Nephron (organoid): ENCODE measurements at regions not wholly inside any gene's neighbourhood (a gene's known extent, or its start where the extent isn't known, plus 50 kb on each side); places are given as distances from the start of the nearest gene placed in this dataset.

Experiments
- H3K27ac Mint-ChIP-seq, 3 experiments: 2 replicates each; pipeline ENCODE4 v1.8.0; 2020; ENCODE audit warnings: mixed read lengths in 3 of 3, mild to moderate bottlenecking in 2 of 3, moderate library complexity in 1 of 3
- H3K27me3 Mint-ChIP-seq: 2 replicates; pipeline ENCODE4 v1.8.0; 2021; ENCODE audit warnings: low read depth, mild to moderate bottlenecking, moderate library complexity, mixed read lengths
- H3K36me3 Mint-ChIP-seq: 2 replicates; pipeline ENCODE4 v1.8.0; 2020; ENCODE audit warnings: low read depth, mixed read lengths
- H3K4me1 Mint-ChIP-seq: 2 replicates; pipeline ENCODE4 v1.8.0; 2020; ENCODE audit warnings: mixed read lengths
- H3K4me3 Mint-ChIP-seq, 3 experiments: 2 replicates each; pipeline ENCODE4 v1.8.0; 2020; ENCODE audit warnings: mild to moderate bottlenecking in 3 of 3, mixed read lengths in 3 of 3, moderate library complexity in 2 of 3
- H3K9me3 Mint-ChIP-seq: 2 replicates; pipeline ENCODE4 v1.8.0; 2020; ENCODE audit warnings: mixed read lengths
- TF ChIP-seq, protein P1 (sequence below), 3 experiments: fragments of 200-600 bp; sonication (generic); IDR thresholded peaks; one replicate each; pipeline ENCODE4 v1.5.0; 2021; ENCODE audit warnings: antibody characterized with exemption in 3 of 3; ENCODE audit not compliant: unreplicated experiment in 3 of 3

DNA sequence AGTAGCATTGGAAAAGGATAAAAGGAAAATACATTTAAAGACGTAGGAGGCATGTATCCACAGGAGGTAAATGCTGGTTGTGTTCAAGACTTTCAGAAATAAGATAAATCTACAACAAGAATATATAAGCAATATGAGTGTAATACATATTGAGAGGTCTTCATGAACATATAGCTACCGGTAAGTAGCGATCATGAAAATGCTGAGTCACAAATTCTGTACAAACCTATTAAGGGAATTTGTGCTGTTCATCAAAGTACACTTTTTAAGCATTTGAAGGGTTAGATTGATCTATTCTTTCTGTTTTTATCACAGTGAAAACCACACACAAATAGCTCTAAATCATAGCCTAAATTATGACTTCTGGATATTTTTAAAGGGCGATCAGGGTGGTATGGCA, 173.1 kb upstream of the NYAP2 start:
- Mint-ChIP-seq H3K4me3 (no peak overlapping the region), H3K27me3 (no peaks in the 10 kb centered on the region), H3K4me1 (no peaks in the 10 kb centered on the region), H3K27ac (no peak overlapping the region), H3K36me3 (no peaks in the 10 kb centered on the region), H3K9me3 (no peaks in the 10 kb centered on the region)
- TF ChIP-seq, protein P1, sequence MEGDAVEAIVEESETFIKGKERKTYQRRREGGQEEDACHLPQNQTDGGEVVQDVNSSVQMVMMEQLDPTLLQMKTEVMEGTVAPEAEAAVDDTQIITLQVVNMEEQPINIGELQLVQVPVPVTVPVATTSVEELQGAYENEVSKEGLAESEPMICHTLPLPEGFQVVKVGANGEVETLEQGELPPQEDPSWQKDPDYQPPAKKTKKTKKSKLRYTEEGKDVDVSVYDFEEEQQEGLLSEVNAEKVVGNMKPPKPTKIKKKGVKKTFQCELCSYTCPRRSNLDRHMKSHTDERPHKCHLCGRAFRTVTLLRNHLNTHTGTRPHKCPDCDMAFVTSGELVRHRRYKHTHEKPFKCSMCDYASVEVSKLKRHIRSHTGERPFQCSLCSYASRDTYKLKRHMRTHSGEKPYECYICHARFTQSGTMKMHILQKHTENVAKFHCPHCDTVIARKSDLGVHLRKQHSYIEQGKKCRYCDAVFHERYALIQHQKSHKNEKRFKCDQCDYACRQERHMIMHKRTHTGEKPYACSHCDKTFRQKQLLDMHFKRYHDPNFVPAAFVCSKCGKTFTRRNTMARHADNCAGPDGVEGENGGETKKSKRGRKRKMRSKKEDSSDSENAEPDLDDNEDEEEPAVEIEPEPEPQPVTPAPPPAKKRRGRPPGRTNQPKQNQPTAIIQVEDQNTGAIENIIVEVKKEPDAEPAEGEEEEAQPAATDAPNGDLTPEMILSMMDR (IDR thresholded peaks at IDR 0.05; ENCODE audit: unreplicated experiment in 3 of 3) = no peak

DNA sequence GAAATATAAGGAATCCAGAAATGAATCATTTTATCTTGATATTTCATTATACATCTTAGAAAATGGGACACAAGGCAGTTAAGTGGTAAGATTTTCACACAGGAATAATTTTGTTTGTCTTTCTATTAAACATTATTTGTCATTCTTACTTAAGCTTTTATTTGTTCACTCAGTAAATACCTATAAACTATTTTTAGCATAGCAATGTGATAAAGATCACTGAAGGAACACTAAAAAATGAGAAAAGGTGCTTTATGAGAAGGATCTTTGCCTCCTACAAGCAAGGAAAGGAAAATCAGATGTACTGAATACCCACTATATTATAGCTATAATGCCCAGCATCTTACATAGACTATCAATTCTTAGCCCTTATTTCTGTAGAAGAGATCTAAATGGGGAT, 176.2 kb upstream of the NYAP2 start:
- H3K4me1 Mint-ChIP-seq = no peaks in the 10 kb centered on the region
- no peak overlapping the region for H3K27ac Mint-ChIP-seq
- no peaks in the 10 kb centered on the region for H3K36me3 Mint-ChIP-seq
- no peaks in the 10 kb centered on the region for H3K9me3 Mint-ChIP-seq
- H3K4me3 Mint-ChIP-seq = no peak overlapping the region
- H3K27me3 Mint-ChIP-seq = no peaks in the 10 kb centered on the region
- TF ChIP-seq, protein P1 (IDR thresholded peaks at IDR 0.05; ENCODE audit: unreplicated experiment in 3 of 3) = no peak

DNA sequence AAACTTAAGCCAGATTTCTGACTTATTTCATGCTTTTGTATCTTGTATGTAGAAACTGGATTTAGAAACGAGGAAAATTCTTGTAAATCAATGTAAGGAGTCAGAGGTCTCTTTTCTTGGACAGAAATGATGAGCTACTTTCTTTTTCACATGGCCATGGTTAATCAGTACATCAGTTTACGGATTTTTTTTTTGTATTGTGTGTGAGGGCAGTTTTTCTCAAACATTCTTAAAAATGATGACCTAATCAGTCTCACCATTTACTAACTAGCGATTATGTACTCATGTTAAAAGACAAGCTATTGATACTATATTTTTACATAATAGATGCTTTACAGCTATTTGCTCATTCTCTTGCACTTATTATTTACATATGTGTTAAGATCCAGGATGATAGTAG, 165.2 kb upstream of the DOCK10 start:
- Mint-ChIP-seq H3K27me3 (peaks cover 4% of the 10 kb centered on the region), H3K36me3 (no peaks in the 10 kb centered on the region), H3K9me3 (no peaks in the 10 kb centered on the region), H3K4me1 (peaks cover 9% of the 10 kb centered on the region), H3K27ac (peak overlapping the region in 2 of 3 experiments; percentile 1 to 20), H3K4me3 (no peak overlapping the region)
- TF ChIP-seq, protein P1 (IDR thresholded peaks at IDR 0.05; ENCODE audit: unreplicated experiment in 3 of 3) = no peak

DNA sequence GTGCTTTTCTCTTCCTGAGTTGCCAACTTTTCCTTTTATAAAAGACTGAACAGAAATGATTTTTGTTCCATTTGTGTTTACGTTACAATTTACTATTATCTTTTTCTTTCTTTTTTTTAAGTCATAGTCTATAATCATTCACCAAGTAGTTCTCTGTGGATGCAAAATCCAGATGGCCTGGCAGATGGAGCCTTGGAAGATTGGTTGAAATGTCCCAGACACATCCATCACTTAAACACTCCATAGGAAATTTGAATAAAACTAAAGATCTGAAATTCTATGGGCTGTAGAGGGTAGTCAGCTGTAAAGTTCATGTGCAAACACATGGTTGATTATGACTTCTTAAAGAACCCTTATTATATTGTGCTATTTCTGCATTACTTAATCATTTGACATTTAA, 164.8 kb upstream of the DOCK10 start:
- peaks cover 9% of the 10 kb centered on the region for H3K4me1 Mint-ChIP-seq
- H3K9me3 Mint-ChIP-seq = no peaks in the 10 kb centered on the region
- TF ChIP-seq, protein P1 (IDR thresholded peaks at IDR 0.05; ENCODE audit: unreplicated experiment in 3 of 3) = no peak
- no peaks in the 10 kb centered on the region for H3K36me3 Mint-ChIP-seq
- H3K4me3 Mint-ChIP-seq = no peak overlapping the region
- H3K27me3 Mint-ChIP-seq = peaks cover 4% of the 10 kb centered on the region
- H3K27ac Mint-ChIP-seq = peak overlapping the region in 2 of 3 experiments; percentile 1 to 20

DNA sequence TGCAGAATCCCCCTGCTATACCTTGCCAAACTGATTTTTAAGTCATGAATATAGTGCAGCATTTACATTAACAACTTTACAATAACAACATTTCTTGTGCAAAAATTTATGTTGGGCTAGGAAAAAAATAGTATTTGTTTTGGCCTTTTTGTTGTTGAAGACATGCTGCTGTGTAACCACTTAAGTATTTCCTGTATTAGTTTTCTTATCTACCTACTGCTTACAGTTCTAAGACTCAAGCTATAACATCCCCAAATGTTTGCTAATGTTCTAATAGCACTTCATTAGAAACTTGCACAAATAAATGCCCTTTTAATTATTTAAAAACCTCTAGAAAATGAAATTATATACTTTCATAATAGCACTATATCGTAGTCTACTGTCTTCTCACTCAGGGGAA, 154.3 kb upstream of the DOCK10 start:
- Mint-ChIP-seq H3K27ac (peak overlapping the region in 2 of 3 experiments; percentile 61 to 64), H3K4me1 (peaks cover 23% of the 10 kb centered on the region), H3K9me3 (no peaks in the 10 kb centered on the region), H3K27me3 (no peaks in the 10 kb centered on the region), H3K36me3 (no peaks in the 10 kb centered on the region), H3K4me3 (no peak overlapping the region)
- TF ChIP-seq, protein P1 (IDR thresholded peaks at IDR 0.05; ENCODE audit: unreplicated experiment in 3 of 3) = no peak

DNA sequence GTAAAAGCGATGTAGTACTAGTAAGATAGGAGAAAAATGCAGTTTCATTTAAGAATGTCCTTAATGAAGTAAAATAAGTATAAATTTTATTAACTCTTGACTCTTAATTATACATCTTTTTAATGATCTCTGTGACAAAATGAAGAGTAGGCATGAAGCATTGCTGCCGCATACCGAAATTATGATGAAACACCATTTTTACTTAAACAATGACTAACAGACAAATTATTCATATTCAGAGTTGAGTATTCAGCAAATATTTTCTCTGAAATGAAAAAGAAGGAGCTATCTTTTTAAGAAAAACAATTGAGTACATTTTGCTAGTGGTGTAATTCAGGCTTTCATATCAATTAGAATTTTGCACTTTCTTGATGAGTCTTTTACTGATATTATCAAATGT, 150.6 kb upstream of the DOCK10 start:
- Mint-ChIP-seq H3K27me3 (peaks cover 4% of the 10 kb centered on the region), H3K9me3 (no peaks in the 10 kb centered on the region), H3K27ac (no peak overlapping the region), H3K4me1 (peaks cover 38% of the 10 kb centered on the region), H3K36me3 (no peaks in the 10 kb centered on the region), H3K4me3 (no peak overlapping the region)
- TF ChIP-seq, protein P1 (IDR thresholded peaks at IDR 0.05; ENCODE audit: unreplicated experiment in 3 of 3) = no peak
